ENCODE measurements at regions not wholly inside any gene's neighbourhood (a gene's known extent, or its start where the extent isn't known, plus 50 kb on each side); places are given as distances from the start of the nearest gene placed in this dataset.

- TF ChIP-seq POLR2AphosphoS5 (IDR thresholded peaks at IDR 0.05), result no peak
- TF ChIP-seq POLR2A (IDR thresholded peaks at IDR 0.05), result no peak
- no peak for TF ChIP-seq CTCF (IDR thresholded peaks at IDR 0.05)
Measured at GRCh38 chrX:80879143-80879542, 69.5 kb upstream of the BRWD3 start.
